Fibroblast of lung (primary cell): ENCODE measurements at regions not wholly inside any gene's neighbourhood (a gene's known extent, or its start where the extent isn't known, plus 50 kb on each side); places are given as distances from the start of the nearest gene placed in this dataset.

Experiments
- CTCF ChIP-seq, 2 donors: IDR thresholded peaks in 1 of 2; conservative IDR thresholded peaks in 1 of 2; 1 replicate in 1 of 2; 2 replicates in 1 of 2; pipeline ENCODE4 v1.5.1; 2011 to 2012; ENCODE audit warnings: low read length in 2 of 2, control low read depth in 1 of 2, inconsistent platforms in 1 of 2, low read depth in 1 of 2, mild to moderate bottlenecking in 1 of 2
- EZH2 ChIP-seq: IDR thresholded peaks from 2 replicates; pipeline ENCODE4 v1.5.1; 2012; ENCODE audit warnings: low read length, control low read depth, mild to moderate bottlenecking; ENCODE audit errors: missing control alignments

GRCh38 chr2:66675591-66675990, 240.7 kb downstream of the MEIS1 start:
- no peak for TF ChIP-seq CTCF (conservative IDR thresholded peaks at IDR 0.05 in 1 of 2, IDR thresholded peaks at IDR 0.05 in 1 of 2; ENCODE audit: low read depth in 1 of 2, low read length in 2 of 2)
- no peak for TF ChIP-seq EZH2
